ENCODE measurements at regions not wholly inside any gene's neighbourhood (a gene's known extent, or its start where the extent isn't known, plus 50 kb on each side); places are given as distances from the start of the nearest gene placed in this dataset.
"Not testable (repeated sequence)": the region's sequence is repeated elsewhere in the genome, so short reads cannot be mapped to it uniquely, and the experiment has no call there.

DNA sequence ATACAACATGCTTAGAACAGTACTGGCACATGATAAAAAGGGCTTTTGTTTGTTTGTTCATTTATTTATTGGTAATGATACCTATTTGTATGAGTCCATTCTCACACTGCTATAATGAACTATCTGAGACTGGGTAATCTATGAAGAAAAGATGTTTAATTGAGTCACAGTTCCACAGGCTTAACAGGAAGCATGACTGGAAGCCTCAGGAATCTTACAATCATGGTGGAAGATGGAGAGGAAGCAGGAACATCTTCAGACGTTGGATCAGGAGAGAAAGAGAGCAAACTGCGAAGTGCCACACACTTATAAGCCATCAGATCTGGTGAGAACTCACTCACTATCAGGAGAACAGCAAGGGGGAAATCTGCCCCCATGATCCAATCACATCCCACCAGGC, 847.7 kb downstream of the CDH18 start:
- no peak for DNase-seq

DNA sequence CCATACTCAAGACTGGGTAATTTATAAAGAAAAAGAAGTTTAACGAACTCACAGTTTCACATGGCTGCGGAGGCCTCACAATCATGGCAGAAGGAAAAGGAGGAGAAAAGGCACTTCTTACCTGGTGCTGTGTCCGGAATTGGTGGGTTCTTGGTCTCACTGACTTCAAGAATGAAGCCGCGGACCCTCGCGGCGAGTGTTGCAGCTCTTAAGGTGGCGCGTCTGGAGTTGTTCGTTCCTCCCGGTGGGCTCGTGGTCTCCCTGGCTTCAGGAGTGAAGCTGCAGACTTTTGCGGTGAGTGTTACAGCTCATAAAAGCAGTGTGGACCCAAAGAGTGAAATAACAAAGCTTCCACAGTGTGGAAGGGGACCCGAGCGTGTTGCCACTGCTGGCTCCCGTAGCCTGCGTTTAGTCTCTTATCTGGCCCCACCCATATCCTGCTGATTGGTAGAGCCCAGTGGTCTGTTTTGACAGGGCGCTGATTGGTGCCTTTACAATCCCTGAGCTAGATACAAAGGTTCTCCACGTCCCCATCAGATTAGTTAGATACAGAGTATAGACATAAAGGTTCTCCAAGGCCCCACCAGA, 846.0 kb downstream of the CDH18 start:
- DNase-seq = not testable (repeated sequence)

DNA sequence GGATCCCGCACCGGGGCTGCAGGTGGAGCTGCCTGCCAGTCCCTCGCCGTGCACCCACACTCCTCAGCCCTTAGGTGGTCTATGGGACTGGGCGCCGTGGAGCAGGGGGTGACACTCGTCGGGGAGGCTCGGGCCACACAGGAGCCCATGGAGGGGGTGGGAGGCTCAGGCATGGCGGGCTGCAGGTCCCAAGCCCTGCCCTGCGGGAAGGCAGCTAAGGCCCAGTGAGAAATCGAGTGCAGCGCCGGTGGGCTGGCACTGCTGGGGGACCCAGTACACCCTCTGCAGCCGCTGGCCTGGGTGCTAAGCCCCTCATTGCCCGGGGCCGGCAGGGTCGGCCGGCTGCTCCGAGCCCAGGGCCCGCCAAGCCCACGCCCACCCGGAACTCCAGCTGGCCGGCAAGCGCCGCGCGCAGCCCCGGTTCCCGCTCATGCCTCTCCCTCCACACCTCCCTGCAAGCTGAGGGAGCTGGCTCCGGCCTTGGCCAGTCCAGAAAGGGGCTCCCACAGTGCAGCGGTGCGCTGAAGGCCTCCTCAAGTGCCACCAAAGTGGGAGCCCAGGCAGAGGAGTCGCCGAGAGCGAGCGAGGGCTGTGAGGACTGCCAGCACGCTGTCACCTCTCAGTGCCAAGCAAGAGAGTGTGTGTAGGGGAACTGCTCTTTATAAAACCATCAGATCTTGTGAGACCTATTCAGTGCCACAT, 845.1 kb downstream of the CDH18 start:
- DNase-seq = not testable (repeated sequence)

DNA sequence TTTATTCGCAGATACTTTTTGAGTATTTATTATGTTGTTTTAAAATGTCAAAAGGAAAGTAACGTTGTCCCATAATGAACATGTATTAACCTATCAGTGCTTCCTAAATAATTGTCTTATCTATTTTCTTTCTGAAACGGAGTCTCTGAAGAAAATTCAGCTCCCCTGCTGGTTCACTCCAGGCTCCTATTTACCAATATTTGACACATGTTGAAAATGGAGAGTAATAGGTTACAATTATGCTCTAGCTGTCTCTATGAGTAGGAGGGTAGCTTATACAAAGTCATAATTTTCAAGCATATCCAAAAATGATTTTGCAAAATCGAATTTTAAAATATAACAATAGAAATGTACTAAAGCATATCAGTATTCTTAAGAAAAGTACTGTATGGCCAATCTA, 844.1 kb downstream of the CDH18 start:
- no peak for DNase-seq

DNA sequence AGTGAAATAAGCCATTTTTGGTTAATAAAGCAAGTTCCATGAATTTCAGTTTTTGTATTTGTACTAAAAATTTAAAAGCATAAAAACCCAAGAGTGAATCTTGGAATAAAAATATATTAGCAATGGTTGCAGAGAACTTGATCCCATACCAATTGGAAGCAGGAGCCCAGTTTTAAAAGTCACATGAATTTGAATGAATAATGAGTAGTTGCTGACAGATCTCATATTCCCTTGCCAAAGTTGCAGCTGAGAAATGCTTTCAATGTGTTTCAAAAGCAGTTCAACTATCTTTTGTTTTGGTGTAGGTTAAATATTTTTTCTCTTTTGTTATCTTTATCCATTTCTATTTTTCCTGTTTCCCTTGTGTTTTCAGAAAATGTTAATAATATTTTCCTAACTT, 818.6 kb downstream of the CDH18 start:
- no peak for DNase-seq

DNA sequence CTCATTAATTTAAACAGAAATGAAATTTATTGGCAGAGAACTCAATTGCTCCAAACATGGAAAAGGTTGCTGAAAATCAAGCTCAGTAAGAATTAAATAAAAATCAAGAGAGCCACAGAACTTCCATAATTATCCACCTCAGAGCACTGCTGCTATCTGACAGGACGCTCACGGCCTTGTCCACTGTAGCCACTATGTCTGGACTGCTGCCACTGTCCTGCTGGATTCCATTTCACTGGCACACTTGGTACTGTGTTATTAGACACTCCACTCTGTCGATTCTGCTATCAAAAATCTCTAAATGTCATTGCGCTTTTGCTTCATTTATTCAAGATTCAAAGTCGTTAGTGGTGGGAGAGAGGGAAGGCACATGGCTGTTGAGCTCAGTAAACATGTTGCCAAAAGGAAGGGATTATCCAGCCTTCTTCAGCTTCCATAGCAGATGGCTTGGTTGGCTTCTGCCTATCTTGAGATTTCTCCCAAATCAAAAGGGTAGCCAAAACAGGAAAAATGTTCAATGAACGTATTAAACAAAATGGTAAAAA, 815.0 kb downstream of the CDH18 start:
- no peak for DNase-seq

DNA sequence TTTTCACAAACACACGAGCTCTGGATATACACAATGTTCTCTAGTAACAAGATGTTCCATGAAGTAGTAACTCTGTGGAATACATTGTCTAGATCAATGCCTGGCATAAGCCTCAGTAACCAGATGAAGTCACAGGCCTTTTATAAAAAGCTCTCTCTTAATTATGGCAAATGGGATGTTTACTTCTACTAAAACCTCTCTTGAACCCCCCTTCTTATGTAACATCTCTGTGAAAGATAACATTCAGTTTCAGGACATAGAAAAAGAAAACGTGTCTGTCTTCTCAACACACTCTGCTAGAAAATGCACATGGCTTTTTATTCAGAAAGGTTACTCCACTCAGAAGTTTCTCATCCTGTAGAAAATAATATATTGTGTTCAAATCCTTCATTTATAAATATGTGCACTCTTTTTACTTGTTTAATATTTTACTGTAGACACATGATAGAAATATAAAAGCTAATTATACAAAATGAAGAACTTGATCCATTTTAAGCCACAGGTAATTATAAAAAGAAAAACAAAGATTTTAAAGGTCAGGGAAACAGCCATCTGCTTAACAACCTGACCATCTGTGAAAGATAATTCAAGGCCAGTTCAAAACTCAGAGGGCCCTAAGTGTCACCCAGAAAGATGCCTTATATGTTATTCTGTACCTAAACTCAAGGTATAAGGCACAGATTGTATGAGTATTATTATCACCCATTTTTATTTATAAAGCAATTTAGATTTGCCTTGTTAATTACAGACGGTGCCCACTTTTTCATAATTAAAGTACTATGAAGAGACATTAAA, 812.0 kb downstream of the CDH18 start:
- no peak for DNase-seq

DNA sequence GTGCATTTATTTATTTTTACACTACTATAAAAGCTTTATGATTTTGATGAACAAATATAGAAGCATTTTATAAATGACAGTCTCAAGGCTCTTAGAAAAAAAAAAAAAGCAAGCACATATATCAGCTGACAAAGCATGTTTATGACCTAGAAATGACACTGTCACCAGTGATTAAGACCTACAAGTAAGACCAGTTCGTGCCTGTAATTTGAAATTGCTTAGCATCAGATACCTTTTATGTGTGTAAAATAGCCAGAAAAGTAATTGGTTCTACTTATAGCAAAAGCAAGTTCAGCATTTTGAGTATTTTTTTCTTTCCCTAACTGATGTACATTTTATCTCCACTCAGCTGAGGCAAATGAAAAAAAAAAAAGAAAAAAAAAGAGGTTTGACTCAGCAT, 808.4 kb downstream of the CDH18 start:
- DNase-seq = no peak

DNA sequence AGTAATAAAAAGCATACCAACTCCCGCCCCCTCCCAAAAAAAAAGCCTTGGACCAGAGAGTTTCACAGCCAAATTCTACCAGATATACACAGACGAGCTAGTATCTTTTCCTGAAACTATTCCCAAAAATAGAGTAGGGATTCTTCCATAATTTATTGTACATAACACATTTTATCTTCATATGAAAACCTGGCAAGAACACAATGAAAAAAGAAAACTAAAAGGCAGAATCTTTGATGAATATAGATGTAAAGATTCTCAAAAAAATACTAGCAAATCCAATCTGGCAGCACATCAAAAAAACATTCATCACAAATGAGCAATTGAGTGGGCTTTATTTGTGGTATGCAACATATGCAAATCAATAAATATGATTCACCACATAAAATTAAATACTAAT, 798.8 kb downstream of the CDH18 start:
- no peak for DNase-seq

DNA sequence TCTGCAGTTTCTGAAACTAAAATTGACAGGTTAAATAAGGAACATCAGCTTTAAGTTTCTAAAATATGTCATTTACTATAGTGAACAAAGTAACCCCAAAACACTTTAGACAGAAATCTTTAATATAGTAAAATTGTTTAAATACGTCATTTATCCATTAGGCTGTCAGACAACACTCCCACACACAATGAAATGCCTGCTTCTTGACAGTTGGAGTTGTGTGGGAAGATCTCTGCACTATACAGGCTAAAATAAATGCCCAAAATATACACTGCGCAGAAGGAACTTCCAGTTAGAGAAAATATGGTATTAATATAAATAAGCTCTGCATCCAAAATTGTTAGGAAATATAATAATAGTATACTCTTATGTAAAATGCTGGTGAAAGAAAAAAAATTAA, 794.4 kb downstream of the CDH18 start:
- no peak for DNase-seq

DNA sequence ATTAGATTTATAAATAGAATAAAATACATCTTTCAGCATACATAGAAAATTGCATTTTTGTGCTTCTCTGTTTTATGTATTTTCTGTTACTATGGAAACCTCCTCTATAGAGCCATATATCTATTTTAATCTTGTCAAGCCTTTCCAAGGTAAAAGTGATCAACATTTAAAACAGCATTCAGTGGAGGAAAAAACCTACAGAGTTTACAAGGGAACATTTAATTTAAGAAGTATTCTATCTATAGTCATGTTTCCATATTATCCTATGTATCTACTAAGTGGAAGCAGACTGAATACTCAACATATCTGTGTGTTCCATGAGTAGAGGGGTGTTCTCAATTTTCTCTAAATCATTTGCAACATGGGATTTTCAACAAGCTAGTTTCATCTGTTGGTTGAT, 791.4 kb downstream of the CDH18 start:
- no peak for DNase-seq

DNA sequence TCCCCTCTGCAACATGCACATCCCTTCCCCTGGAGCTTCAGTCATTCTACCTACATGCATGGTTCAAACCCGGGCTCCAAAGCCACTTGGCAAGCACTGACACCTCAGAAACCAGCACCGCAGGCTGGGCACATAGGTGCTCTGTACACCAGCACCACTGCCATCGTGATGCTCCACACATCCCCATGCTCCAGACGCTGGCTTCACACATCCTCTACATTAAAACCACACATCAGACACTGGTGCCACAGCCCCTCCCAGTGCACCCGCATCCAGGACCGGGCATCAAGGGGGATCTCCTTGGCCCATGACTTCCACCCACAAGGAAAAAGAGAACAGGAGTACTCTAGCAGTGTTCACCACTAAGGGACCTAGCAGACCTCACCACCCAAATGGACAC, 787.7 kb downstream of the CDH18 start:
- DNase-seq = no peak

DNA sequence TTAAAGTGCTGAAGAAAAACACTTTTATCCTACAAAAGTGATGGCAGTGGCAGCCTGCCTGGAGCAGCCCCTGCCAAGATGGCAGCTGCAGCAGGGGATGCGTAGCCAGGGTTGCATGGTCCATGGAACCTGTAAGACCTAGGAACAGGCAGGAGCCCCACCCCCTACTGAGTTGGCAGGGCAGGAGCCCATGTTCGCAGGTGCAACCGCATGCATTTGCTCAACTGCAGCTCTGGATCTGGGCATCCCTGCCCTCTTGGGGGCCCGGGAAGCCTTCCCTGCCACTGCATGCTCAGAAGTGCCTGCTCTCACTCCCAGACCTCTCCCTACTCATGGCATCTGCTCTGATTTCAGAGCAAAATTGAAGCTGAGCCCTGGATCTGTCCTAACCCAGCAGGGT, 779.6 kb downstream of the CDH18 start:
- no peak for DNase-seq

DNA sequence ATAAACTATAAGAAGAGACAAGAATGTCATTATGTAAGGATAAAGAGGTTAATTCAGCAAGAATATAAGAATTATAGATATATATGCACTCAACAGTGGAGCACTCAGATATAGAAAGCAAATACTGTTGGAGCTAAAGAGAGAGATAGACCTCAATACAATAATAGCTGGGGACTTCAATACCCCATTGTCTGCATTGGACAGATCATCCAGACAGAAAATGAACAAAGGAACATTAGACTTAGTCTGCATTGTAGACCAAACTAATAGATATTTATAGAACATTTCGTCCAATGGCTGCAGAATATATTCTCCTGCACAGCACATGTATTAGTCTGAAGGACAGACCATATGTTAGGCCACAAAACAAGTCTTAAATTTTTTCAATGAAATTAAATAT, 777.1 kb downstream of the CDH18 start:
- no peak for DNase-seq

DNA sequence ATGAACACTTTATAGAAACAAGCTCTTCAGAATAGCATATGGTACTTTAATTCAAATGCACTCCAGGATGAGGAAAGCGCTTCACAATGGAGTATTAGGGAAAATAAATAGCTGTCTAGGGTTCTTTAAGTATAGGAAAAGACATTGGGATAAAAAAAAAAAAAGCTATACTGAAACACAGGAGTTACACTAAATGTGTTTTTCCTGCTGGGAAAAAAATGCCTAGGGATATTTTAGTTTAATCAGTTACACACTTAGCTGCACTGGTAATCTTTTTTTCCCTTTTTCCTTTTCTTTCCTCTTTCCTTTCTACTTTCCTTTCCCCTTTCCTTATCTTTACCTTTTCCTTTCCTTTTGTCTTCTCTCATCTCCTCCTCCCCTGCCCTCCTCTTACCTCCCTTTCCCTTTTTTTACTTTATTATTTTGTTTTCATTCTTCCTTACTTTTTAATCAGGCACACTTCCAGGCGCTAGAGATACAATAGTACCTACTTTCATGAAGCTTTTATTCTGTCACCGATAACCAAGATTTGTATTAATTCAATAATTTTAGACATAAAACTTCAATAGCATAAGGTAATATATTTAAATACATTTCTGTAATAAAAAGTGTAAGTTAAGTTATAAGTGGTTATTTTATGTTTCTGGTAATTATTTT, 758.7 kb downstream of the CDH18 start:
- DNase-seq = no peak

DNA sequence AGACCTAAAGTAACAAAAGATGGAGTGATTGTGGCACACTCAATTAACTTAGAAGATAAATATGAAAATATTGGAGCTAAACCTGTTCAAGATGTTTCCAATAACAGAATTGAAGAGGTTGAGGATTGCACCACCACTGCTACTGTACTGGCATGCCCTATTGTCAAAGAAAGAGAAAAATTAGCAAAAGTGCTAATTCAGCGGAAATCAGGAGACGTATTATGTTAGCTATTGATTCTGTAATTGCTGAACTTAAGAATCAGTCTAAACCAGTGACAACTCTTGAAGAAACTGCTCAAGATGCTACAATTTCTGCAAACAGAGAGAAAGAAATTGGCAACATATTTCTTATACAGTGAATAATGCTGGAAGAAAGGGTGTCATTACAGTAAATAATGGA, 754.4 kb downstream of the CDH18 start:
- no peak for DNase-seq

DNA sequence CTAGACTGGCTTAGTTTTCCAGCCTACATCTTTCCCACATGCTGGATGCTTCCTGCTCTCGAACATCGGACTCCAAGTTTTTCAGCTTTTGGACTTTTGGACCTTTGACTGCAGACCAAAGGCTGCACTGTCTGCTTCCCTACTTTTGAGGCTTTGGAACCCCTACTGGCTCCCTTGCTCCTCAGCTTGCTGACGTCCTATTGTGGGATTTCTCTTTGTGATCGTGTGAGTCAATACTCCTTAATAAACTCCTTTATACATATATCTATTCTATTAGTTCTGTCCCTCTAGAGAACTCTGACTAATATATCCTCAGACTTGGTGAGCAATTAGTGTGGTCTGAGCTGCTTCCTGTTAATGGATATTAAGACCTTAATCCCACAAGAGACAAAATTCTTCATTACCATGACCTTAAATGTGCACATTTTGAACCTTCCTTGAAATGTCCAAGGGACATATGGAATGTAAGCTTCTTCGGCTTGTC, 752.9 kb downstream of the CDH18 start:
- no peak for DNase-seq

DNA sequence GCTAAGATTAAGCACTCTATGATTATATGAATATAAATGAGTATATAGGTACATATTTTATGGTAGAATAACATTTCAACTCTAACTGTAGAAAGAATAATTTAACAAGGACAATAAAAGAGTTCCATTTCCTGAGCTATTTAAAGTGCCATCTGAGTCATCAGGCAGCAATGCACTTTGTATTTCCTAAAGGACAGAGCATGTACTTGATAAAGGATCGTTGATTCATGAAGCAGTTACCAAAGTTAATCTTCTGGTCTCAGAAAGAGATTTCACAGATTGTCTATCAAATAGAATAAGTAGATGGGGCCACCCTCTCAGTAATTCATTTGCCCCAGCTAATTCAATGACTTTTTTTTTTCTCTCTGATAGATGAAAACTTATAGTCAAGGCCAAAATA, 747.8 kb downstream of the CDH18 start:
- DNase-seq = no peak

DNA sequence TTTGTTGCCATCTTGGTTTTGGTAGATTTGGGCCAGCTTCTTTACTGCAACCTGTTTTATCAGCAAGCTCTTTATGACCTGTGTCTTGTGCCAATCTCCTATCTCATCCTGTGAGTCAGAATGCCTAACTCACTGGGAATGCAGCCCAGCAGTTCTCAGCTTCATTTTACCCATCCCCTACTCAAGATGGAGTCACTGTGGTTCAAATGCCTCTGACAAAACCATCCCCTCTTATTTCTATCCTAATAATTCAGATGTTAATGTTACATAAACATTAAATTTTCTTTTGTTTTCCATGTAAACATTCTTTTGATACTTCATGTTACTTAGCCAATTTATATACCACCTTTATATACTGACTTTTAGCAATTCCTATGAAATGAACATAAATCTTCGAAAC, 746.3 kb downstream of the CDH18 start:
- DNase-seq = no peak

DNA sequence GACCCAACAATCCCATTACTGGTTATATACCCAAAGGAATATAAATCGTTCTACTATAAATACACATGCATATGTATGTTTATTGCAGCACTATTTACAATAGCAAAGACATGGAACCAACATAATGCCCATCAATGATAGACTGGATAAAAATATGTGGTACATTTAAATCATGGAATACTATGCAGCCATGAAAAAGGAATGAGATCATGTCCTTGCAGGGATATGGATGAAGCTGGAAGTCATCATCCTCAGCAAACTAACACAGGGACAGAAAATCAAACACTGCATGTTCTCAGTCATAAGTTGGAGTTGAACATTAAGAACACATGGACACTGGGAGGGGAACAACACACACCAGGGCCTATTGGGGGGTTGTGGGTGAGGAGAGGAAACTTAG, 741.8 kb downstream of the CDH18 start:
- DNase-seq = not testable (repeated sequence)

DNA sequence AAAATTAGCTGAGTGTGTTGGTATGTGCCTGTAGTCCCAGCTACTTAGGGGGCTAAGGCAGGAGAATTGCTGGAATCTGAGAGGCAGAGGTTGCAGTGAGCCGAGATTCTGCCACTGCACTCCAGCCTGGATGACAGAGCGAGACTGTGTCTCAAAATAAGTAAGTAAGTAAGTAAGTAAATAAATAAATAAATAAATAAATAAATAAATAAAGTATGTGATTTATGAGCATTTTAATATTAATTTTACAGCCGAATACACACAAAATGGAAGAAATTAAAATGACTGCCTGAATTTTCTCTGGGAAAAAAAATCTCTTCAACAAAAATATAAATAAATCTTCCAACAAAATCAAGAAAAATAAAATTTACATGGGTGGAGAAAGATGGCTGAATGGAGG, 740.7 kb downstream of the CDH18 start:
- no peak for DNase-seq

DNA sequence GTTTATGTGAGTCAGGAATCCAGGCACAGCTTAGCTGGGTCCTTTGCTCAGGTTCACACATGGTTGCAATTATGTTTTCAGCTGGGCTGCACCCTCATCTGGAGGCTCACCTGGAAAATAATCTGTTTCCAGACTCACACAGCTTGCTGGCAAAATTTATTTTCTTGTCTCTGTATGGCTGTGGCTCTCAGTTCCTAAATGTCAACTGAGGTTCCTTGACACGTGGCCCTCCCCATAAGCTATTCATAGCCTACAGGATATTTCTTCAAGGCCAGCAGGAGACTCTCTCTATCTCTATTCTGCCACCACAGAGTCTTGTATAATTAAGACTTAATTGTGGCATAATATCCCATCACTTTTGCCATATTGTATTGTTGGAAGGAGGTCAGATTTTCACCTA, 732.0 kb downstream of the CDH18 start:
- DNase-seq = no peak

DNA sequence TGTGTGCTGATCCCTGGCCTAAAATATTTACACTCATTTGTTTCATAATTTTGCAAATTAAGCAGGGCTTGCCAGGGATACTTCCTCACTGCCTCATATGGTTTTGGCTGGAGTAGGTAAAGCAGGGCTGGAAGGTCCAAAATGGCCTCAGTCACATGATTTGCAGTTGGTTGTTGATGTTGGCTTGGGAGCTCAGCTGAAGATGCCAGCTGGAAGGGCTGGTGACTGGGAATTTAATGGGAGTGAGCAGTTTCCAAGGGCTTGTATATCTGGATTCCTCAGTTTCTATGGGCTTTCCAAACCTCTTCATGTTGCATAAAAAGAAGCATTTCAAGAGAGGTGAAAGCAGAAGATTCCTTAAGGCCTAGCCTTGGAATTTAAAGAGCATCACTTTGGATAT, 729.3 kb downstream of the CDH18 start:
- no peak for DNase-seq
